Right forelimb (tissue), 1 donor: ENCODE measurements at regions not wholly inside any gene's neighbourhood (a gene's known extent, or its start where the extent isn't known, plus 50 kb on each side); places are given as distances from the start of the nearest gene placed in this dataset.
A peak's percentile ranks its signal among the peaks of the same experiment; 100 is the strongest.
"Not testable (repeated sequence)": the region's sequence is repeated elsewhere in the genome, so short reads cannot be mapped to it uniquely, and the experiment has no call there.

Source experiments
- DNase-seq: peaks from one replicate; pipeline ENCODE4 v3.0.0-alpha.2; 2018

GRCh38 chr14:101083564-101084435 lies 180.3 kb upstream of the RTL1 start:
- no peak for DNase-seq

GRCh38 chr14:101084436-101084826 lies 180.9 kb upstream of the RTL1 start:
- no peak for DNase-seq

GRCh38 chr14:101086926-101087325 lies 183.4 kb upstream of the RTL1 start:
- no peak for DNase-seq

- DNase-seq: peak; percentile 34
These were observed 184.3 kb upstream of the RTL1 start for GRCh38 chr14:101087614-101088394.

GRCh38 chr14:101088395-101088667 lies 184.8 kb upstream of the RTL1 start:
- no peak for DNase-seq

- DNase-seq: peak; percentile 23
These were observed 185.2 kb upstream of the RTL1 start for GRCh38 chr14:101088714-101089113.

- DNase-seq: not testable (repeated sequence)
These were observed 187.0 kb upstream of the RTL1 start for GRCh38 chr14:101090478-101090877.

- DNase-seq: no peak
These were observed 187.5 kb upstream of the RTL1 start for GRCh38 chr14:101090976-101091375.

- DNase-seq: not testable (repeated sequence)
These were observed 191.4 kb upstream of the RTL1 start for GRCh38 chr14:101094916-101095315.

GRCh38 chr14:101096551-101096950 lies 193.0 kb upstream of the RTL1 start:
- DNase-seq: no peak

- no peak for DNase-seq
These were observed 193.7 kb upstream of the RTL1 start for GRCh38 chr14:101097109-101097793.

GRCh38 chr14:101098177-101098576 lies 194.7 kb upstream of the RTL1 start:
- DNase-seq: peak; percentile 32

- no peak for DNase-seq
These were observed 195.1 kb upstream of the RTL1 start for GRCh38 chr14:101098641-101099040.

- DNase-seq: no peak
These were observed 198.0 kb upstream of the RTL1 start for GRCh38 chr14:101101456-101102056.

- peak; percentile 27 for DNase-seq
These were observed 199.4 kb upstream of the RTL1 start for GRCh38 chr14:101102875-101103274.

GRCh38 chr14:101103321-101103901 lies 199.9 kb upstream of the RTL1 start:
- no peak for DNase-seq

- DNase-seq: no peak
These were observed 201.0 kb upstream of the RTL1 start for GRCh38 chr14:101104485-101104884.

- no peak for DNase-seq
These were observed 201.5 kb upstream of the RTL1 start for GRCh38 chr14:101105045-101105444.

GRCh38 chr14:101108579-101109346 lies 205.2 kb upstream of the RTL1 start:
- peak; percentile 26 for DNase-seq

GRCh38 chr14:101109347-101109638 lies 205.8 kb upstream of the RTL1 start:
- DNase-seq: no peak

GRCh38 chr14:101109981-101110728 lies 206.6 kb upstream of the RTL1 start:
- peak; percentile 26 for DNase-seq
